UCSD-AML1 (cell line): ENCODE measurements at regions not wholly inside any gene's neighbourhood (a gene's known extent, or its start where the extent isn't known, plus 50 kb on each side); places are given as distances from the start of the nearest gene placed in this dataset.
"Not testable (repeated sequence)": the region's sequence is repeated elsewhere in the genome, so short reads cannot be mapped to it uniquely, and the experiment has no call there.

ENCODE experiments used
- DNase-seq: peaks from one replicate; lab custom pipeline; 2025; ENCODE audit not compliant: unreplicated experiment; lab: John Stamatoyannopoulos, UW

DNA sequence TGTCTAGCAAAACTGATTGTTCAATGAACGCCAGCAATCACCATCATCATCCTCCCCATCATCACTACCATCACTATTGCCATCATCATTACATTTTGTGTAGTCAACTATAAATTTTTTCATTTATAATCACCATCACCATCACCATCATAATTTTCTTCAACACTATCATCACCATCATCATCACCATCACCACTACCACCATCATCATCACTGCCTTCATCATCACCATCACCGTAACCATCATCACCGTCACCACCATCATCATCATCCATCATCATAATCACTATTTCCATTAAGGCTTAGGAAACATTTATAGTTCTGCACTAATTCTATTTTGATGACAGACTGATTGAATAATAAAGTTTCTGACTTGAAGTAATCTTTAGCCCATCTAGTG is 434.8 kb upstream of the TMEM132C start:
- DNase-seq = no peak

DNA sequence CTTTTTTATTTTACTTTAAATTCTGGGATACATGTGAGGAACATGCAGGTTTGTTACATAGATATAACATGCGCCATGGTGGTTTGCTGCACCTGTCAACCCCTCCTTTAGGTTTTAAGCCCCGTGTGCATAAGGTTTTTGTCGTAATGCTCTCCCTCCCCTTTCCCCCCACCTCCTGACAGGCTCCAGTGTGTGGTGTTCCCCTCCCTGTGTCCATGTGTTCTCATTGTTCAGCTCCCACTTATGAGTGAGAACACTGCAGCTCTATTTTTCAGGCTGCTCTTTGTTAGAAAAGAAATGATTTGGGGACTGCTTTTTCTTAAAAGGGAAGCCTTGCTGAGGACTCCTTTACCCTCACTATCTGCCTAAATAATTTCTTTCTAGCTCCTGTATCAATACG is 430.2 kb upstream of the TMEM132C start:
- not testable (repeated sequence) for DNase-seq

DNA sequence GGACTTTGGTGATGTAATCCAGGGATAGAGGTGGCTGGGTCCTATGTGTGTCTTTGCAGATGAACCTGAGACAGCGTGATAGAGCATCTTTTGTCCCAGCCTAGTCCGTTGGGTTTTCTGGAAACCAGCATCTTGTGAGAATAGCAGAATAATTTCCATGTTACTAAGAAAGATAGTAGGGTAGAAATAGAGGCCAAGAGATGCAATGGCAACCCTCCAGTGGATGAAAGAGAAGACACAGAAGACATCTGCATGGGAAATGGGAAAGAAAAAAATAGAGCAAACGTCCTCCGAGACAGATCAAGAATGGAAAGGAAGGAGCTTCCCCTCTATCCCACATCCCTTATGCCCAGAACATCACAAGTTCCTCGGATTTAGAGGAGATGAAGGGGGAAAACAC is 409.3 kb upstream of the TMEM132C start:
- DNase-seq = no peak

DNA sequence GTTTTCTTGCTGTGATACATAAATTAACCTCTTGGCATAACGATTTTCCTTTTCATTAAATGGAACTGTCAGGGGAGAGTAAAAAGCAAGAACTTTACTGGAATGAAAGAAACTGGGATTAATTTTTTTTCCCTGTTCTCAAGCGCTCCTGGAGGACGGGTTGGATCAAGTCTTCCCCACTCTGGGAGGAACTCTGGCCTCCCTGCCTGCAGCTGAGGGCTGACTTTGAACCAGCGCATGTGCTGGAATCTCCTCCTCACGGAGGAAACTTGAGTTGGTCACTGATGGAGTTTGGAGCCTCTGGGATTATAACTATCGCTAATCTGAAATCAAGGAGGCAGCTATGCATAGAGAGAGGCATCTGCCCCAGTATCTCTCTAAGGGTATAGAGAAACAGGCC is 406.4 kb upstream of the TMEM132C start:
- no peak for DNase-seq

DNA sequence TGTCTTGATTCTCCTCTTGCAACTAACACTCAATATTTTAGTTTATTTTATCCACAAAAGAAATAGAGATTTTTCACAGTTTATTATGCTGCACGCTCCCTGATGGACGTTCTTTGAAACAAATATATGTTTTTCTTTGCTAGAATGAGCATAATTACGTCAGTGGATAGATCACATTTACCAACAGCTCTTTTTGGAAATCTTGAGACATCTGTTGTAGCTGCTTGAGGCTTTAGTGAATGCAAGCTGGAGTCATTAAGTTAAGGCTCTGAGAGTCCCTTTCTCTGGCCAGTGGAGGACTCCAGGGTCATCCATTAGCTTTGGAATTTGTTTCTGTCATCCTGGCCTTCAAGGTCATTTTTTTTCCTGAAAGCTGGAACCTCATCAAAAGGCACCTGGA is 405.6 kb upstream of the TMEM132C start:
- no peak for DNase-seq

DNA sequence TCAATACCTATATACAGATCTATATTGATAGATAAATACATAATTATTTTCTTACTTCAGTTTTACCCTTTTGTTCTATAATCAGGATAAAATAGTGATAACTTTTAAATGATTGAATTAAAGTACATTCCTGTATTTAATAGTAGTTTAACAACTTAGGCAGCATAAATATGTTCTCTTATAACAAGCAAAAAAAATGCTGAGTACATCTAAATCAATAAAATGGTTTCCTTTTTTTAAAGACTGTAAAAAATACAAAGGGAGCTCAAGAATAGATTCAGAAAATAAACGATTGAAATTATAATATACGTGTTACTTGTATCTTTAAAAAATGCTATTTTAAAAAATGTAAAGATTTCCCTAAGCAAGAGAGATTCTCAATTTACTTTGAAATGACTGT is 393.7 kb upstream of the TMEM132C start:
- DNase-seq = no peak

DNA sequence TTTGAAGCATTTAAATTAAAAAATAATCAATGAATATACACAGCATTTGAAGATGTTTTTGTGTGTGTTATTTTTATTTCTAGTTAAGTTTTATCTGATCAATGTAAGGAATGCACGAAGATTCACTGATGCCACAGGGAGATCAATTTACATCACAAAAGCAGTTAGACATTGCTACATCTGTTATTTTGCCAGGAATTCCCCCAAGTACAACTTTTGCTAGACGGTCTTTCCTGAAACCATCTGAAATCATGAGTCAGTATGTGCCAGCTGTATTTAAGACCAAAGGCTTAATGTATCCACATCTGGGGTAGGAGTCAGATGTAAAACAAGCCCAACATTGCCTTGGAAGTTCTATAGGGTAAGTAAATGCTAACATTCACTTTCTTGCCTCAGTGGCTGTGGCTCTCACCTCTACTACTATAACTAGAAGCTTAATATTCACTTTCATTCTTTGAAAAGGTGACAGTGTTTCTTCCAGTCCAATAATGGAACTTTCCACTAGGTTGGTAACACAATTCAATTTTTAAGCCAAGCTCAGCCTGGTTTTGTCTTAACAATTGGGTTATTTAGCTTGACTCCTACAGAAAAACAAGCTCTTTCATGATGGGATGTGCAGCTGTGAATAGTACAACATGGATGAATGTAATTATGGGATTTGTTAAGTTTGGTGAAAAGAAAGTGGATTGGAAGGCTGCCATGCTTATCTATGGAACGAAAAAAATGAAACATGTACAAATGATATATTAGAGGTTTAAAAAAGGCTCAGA is 385.4 kb upstream of the TMEM132C start:
- DNase-seq = no peak

DNA sequence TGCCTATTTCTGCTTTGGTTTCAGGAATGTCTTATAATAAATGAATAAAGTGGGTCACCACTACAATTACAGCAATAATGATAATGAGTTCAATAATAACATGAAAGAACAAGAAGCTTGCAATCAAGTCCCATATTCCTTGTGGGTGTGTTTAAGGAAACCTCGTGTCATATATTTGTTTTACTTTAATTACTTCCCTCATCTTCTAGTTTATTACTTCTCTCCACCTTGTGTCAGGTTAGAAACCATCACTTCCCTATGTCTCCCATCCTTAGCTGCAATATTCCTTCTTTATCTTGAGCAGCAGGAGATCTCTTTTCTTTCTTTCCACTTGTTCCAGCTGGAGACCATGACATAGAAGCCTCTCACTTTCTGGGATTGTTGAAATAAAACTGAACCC is 384.0 kb upstream of the TMEM132C start:
- DNase-seq = no peak

DNA sequence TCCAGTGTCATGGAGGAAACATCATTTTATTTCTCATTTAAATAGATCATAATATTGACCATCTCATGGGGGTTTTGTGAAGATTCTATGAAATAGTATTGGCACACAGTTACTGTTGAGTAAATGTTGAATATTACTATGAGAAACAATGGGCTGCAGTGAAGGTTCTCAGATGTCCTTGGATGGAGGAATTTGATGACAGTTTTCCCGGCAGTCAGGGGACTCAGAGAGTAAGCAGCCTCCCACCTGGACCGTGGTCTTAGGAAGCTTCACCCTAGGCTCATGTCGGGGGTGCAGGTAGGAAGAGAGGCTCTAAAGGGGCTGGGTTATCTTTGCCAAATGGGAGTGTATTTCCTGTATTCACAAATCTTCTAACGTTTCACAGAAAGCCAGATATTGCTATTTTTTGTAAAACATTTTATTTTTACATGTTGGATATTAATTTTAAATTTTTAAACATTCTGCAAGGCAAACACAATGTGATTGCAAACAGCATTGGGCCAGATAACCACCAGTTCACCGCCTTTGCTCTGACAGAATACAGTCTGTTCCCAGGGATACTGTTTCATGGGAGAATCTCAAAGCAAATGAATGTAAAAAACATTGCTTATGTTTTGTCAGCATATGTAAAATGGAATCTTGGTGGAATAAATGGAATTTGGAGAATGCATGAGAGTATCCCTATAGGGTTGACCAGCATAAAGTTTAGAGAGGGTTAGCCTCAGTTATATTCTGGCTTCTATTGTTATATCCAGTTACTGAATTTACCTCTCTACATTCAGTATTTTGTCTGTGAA is 380.8 kb upstream of the TMEM132C start:
- DNase-seq = no peak

DNA sequence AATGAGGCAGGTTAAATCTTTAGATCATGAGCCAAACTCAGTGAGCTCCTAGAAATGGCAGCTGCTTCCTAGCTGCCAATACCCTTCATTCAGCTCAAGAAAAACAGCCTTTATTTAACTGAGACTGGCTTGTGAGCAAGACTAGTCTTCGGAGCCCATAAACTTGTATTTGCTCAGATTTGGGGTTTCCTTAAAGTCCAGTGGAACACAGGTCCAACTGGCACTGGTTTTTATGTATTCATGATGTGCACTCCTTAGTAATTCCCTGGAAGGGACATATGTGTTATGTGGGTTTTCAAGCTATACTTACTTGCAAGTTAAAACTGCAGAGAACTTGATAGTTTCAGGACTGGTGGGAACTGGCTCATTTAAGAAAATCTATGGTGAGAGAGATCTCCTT is 380.1 kb upstream of the TMEM132C start:
- DNase-seq = no peak

DNA sequence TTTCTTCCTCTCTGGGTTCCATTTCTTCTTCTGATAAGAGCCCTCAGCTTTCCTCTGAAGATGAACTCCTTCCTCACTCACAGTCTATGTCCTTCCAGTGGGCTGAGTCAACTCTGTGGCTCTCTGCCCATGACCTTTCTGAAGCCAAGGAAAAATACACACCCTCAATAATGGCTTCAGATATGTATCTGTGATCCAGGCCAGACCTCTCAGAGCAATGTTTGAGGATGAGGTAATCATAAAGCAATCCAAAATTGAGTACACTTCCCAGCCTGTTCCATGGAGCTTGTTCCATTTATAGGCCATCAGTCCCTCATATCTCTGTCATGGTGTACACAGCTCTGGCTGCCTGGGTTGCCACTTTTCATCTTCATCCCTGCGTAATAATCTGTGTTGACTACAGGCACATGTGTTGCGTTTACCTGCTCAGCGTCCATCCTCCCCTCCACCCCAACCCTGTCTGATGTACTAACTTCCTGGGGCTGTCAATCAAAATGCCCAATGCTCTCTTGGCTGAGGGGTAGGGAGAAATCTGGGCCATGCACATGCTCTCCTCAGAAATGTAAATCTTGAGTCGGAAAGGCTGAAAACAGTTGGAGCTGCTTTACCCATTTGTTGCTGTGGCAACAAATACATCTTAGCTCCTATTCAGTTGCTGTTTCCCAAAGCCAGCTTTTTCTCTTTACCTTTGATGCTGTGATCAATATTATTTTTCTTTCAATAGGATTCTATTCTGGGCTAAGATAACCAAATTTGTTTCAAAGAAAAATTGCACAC is 377.8 kb upstream of the TMEM132C start:
- DNase-seq = no peak

DNA sequence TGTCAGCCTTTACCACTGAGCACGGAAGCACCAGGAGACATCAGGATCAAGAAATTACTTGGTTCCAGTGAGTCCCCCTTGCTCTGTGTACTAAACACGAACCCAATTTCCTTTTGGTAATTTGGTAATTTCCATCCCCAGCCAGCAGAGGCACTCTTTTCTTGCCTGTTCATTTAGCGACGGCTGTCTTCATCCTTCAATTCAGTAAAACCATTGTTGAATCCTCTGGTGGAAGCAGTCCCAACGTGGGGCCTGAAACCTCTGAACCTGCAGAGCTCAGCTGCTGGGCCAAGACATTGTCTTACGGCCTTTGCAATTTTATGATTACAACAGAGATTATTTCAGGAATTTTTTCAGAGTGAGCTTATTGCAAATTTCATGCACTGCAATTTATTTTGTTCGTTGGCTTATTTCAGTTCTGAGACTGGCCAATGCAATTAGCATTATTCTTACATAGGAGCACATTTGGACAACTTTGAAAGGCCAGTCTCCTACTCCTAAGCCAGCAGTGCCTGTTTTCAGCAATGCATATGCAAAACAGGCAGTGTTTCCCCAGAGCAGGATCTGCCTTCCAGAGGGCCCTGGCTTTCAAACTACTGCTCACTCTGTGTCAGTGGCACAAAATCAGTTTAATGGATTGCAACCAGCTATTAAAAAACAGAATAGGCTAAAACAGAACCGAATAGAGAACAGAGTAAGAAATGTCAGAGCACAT is 372.9 kb upstream of the TMEM132C start:
- DNase-seq = no peak

DNA sequence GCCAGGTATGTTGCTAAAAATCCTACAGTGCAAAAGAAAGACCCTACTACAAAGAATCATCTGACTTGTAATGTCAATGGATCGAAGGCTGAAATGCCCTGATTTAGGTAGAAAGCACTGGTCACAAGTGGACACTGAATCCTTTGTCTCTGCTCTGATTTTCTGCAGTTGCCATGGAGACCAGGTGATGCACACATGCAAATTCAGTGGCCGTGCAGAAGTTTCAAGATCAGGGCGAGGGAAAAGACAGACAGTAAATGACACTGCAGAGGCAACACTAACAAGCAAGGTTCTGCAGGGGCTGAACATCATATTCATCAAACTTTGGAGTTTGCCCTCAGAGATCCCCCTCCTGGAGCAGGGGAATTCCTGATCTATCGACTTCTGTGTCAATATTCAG is 370.3 kb upstream of the TMEM132C start:
- no peak for DNase-seq

DNA sequence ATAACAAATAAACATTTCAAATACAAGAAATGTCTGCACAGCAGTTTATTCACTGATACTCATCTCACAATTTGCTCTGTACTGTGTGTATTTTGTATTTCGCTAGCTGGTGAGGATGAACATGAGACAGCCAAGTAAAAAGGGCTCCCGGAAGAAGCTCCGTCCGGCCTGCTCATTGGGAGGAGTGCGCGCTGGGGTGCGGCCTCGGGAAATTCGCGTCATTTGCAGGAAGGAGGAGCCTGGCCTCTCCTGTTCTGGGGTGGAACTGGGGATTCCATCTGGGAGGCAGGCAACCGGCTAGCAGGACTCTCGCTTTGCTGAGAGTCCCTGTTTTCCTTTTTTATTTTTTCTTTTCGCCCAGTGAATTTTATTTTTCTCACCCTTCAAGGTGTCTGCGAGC is 368.4 kb upstream of the TMEM132C start:
- DNase-seq = no peak

DNA sequence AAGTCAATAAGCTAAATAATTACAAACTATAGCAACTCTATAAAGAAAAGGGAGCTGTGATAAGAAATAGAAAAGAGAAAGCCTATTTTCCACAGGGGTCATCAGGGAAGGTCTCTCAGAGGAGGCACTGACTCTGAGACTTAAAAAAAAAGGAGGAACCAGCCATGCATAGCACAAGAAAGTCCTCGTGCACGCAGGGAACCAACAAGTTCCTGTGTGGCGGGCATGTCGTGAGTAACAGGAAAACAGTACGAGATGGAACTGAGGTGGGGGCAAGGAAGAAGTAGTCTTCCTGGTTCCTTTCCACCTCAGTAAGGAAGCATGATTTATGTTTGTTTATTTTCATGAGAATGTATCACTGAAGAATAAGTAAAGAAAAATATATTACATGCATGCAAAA is 367.0 kb upstream of the TMEM132C start:
- peak; percentile 37 for DNase-seq

DNA sequence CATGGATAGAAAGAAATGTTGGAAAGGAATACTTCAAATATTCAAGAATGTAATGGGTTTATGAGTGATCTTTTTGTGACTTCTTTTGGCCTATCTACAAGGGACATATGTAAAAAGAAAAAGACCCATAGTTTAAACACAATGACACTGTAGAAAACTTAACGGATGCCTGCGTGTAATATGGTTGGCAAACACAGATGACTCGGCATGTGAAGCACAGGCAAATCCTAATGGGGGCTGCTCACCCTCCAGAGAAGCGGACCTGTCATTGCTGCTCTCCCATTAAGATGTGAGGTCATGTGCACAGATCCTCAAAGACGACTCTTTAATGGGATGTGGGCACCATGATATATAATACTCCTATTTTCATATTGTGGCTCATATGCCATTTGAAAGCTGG is 366.6 kb upstream of the TMEM132C start:
- DNase-seq = no peak

DNA sequence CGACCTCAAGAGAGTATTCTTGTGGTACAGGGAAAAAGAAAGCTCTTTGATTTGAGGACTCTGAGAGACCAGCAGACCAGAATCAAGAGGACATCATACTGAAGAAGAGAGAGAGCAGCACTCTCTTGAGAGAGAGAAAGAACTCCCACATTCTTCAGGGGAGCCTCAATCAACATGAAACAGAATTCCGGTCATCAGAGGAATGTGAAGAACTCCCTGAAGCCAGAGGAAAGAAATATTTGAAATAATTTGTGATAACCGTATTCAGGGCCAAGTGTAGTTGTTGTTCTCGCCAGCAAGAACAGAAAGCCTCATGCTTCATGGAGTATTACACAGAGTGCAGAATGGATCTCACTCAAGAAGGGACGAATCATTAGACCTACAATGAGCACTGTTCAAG is 363.8 kb upstream of the TMEM132C start:
- no peak for DNase-seq

DNA sequence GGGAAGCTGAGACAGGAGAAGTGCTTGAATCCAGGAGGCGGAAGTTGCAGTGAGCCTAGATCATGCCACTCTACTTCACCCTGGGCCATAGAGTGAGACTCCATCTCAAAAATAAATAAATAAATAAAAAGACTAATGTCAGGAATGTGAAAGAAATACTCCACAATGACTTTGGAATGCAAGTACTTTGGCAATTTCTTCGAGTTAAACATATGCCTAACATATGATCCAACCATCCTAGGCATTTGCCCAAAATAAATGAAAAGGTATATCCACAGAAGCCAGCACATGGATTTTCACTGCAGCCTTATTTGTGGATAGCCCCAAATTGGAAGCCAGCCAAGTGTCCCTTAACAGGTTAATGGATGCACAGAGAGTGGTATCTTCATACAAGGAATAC is 357.9 kb upstream of the TMEM132C start:
- DNase-seq = no peak

DNA sequence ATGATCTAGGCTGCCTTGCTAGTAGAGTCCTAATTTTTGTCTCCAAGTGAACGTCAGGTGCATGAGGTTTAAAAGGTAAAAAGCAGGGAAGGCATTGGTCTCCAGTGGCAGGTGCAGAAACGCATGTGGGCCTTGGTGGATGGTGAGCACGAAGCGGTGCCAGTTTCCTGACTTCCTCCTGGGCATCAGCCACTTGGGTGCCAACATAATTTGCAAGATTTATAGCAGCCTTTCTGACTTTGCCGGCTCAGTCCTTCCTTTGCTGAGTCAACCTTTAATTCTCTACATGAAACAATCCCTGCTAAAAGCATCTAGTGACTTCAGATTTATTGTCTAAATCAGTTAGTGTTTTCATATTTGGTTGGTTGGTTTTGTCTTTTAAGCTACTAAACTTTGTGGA is 355.7 kb upstream of the TMEM132C start:
- no peak for DNase-seq

DNA sequence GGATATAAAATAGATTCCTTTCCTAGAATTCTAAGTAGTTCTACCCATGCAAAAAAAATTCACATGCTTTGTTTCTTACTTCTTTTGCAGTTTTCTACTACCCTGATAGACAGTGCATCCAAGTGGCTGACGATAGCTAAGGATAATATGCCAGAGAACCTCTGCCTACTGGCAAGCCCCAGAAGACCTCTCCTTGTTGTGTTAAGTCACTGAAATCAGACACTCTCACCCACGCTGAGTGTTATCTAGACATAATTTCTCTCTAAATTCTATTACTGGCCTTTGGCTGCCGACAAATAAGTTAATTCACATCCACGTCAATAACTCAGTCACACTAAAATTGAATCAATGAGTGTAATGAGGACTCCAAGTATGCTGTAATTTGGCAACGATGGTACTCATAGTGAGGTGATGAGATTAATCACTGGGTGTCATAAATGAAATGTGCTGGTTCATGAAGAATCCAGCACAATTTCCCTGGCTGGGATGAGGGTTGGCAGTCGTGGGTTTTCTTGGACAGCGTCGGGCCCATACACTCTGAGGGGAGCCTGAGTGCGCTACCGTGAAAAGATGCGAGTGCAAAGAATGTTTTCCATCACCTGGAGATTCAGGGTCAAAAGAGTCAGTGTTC is 354.8 kb upstream of the TMEM132C start:
- DNase-seq = no peak

DNA sequence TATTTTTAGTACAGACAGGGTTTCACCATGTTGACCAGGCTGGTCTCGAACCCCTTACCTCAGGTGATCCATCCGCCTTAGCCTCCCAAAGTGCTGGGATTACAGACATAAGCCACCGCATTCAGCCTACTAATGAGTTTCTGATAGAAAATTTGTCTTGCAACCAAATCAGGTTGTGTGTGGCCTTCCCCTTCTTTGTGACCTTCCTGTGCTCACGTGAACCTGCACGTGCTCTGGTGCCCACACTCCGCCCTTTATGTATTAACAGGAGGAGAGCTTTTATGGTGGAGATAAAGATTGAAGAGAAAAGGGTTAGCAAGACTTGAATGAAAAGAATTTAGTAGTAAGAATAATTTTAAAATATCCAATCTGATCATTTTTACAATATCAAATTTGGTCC is 343.5 kb upstream of the TMEM132C start:
- no peak for DNase-seq
